ENCODE measurements at regions not wholly inside any gene's neighbourhood (a gene's known extent, or its start where the extent isn't known, plus 50 kb on each side); places are given as distances from the start of the nearest gene placed in this dataset.

DNA sequence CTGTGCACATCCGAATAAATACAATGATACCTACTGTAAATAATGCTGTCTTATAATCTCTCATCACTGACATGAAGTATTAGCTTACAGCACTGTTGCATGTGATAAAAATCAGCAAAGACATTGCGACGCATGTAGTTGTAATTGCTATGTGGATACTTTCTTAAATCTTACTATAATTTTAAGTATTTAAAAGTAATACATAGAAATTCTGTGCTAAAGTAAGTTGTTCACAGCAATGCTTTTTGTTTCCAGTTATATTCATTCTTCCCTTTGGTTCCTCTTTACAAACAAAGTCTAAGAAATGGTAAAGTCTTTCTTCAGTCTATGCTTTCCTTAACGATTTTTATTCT, 113.7 kb upstream of the DGKB start:
- TF ChIP-seq, protein P1, sequence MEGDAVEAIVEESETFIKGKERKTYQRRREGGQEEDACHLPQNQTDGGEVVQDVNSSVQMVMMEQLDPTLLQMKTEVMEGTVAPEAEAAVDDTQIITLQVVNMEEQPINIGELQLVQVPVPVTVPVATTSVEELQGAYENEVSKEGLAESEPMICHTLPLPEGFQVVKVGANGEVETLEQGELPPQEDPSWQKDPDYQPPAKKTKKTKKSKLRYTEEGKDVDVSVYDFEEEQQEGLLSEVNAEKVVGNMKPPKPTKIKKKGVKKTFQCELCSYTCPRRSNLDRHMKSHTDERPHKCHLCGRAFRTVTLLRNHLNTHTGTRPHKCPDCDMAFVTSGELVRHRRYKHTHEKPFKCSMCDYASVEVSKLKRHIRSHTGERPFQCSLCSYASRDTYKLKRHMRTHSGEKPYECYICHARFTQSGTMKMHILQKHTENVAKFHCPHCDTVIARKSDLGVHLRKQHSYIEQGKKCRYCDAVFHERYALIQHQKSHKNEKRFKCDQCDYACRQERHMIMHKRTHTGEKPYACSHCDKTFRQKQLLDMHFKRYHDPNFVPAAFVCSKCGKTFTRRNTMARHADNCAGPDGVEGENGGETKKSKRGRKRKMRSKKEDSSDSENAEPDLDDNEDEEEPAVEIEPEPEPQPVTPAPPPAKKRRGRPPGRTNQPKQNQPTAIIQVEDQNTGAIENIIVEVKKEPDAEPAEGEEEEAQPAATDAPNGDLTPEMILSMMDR (conservative IDR thresholded peaks at IDR 0.05; ENCODE audit: low read depth, low read length): no peak
- no peak for TF ChIP-seq EZH2 (IDR thresholded peaks at IDR 0.05; ENCODE audit: low read length, unreplicated experiment)
- no peak for TF ChIP-seq EZH2phosphoT487 (IDR thresholded peaks at IDR 0.05; ENCODE audit: borderline replicate concordance, low read length)
